ENCODE measurements at regions not wholly inside any gene's neighbourhood (a gene's known extent, or its start where the extent isn't known, plus 50 kb on each side); places are given as distances from the start of the nearest gene placed in this dataset.

DNA sequence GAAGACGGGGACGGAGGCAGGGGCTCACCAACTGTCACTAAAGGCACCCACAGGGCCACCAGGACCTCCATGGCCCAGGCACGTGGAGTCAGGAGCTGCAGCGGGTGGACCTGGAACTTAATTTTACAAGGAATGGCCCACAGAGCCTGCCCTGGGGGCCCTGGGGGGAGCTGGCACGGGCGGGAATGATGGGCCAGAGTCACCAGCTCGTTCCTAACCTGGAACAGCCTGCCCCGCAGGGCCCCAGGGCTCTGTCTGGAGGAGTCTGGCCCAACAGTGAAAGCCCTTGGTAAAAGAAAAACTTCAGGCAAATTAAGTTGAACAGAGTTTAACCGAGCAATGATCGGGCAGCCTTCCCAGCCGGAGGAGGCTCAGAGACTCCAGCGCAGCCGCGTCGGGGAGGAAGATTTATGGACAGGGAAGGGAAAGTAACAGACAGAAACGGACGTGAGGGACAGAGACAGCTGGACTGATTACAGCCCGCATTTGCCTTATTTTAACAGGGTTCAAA, 118.4 kb upstream of the TMEM18 start:
- no peaks in the 10 kb centered on the region for H3K27me3 Mint-ChIP-seq (ENCODE audit: low read depth)
- H3K9me3 Mint-ChIP-seq: no peaks in the 10 kb centered on the region
- H3K27ac Mint-ChIP-seq: no peak overlapping the region
- H3K4me3 Mint-ChIP-seq: no peak overlapping the region
- ATAC-seq (replicated peaks in 1 of 2): no peak
- DNase-seq: no peak
- no peaks in the 10 kb centered on the region for H3K4me1 Mint-ChIP-seq (ENCODE audit: low read depth)
- no peaks in the 10 kb centered on the region for H3K36me3 Mint-ChIP-seq (ENCODE audit: insufficient read depth in 2 of 2)

DNA sequence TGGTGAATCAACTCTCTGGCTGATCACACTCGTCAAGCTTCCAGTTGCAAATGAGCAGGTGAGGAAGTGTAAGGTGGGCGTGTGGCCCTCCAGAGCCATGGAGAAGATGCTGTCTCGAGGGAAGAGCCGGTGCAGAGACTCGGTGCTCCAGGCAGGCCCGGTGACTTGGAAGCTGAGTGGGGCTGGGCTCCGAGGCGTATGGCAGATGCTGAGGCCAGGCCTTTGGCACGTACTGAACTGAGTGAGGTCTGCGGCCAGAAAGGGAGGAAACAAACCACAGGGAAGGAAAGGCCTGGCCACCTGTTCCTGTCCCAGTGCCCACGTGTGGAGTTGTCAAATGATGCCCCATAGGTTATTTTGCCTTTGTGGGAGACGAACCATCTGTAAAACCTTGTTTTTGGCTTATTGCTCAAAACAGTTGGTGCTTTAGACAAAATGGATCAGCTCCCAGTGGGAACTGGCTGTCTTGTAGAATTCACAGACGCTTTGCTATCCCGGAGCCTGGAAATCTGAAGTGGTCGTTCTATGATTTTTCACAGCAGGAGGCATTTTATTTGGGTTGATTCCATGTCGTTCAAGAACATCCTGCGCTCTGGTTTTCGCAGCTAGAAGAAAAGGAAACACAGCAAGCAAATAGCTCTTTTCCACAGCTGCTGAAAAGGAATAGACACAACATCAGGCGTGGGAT, 117.5 kb upstream of the TMEM18 start:
- no peaks in the 10 kb centered on the region for H3K4me1 Mint-ChIP-seq (ENCODE audit: low read depth)
- H3K4me3 Mint-ChIP-seq: no peak overlapping the region
- no peak for ATAC-seq (replicated peaks in 1 of 2)
- no peak for DNase-seq
- H3K9me3 Mint-ChIP-seq: no peaks in the 10 kb centered on the region
- H3K27me3 Mint-ChIP-seq (ENCODE audit: low read depth): no peaks in the 10 kb centered on the region
- H3K36me3 Mint-ChIP-seq (ENCODE audit: insufficient read depth in 2 of 2): no peaks in the 10 kb centered on the region
- no peak overlapping the region for H3K27ac Mint-ChIP-seq

DNA sequence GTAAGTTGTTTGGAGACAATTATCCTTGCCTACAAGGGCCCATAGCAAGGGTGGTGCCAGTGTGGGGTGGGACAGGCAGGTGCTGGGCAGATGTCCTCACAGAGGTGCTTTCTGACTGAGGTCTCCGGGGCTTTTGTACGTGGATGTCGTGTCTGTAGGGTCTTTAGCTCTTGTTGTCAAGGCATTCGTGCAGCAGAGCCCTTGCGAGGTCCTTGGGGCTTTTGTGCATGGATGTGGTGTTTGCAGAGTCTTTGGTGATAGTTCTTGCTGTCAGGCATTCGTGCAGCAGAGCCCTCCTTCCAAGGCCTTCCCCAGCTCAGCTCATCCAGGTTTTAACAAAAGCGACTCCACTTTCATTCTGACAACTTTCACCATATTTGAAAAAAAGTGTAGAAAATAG, 116.0 kb upstream of the TMEM18 start:
- H3K4me1 Mint-ChIP-seq (ENCODE audit: low read depth): no peaks in the 10 kb centered on the region
- DNase-seq (no peak), ATAC-seq (replicated peaks in 1 of 2) (no peak)
- no peaks in the 10 kb centered on the region for H3K27me3 Mint-ChIP-seq (ENCODE audit: low read depth)
- peaks cover 0 to 2% of the 10 kb centered on the region in 2 donors for H3K36me3 Mint-ChIP-seq (ENCODE audit: insufficient read depth in 2 of 2)
- no peak overlapping the region for H3K4me3 Mint-ChIP-seq
- H3K27ac Mint-ChIP-seq: no peak overlapping the region
- peaks cover 0 to 2% of the 10 kb centered on the region in 2 donors for H3K9me3 Mint-ChIP-seq

DNA sequence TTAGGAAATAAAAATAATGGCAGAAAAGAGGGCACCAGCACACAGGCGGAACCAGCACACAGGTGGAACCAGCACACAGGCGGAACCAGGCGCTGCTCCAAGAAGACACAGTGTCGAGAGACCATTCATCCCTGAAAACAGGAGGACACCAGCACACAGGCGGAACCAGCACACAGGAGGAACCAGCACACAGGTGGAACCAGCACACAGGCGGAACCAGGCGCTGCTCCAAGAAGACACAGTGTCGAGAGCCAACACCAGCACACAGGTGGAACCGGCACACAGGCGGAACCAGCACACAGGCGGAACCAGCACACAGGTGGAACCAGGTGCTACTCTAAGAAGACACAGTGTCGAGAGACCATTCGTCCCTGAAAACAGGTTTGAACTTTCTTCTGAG, 115.5 kb upstream of the TMEM18 start:
- no peaks in the 10 kb centered on the region for H3K27me3 Mint-ChIP-seq (ENCODE audit: low read depth)
- H3K27ac Mint-ChIP-seq: no peak overlapping the region
- peaks cover 0 to 2% of the 10 kb centered on the region in 2 donors for H3K9me3 Mint-ChIP-seq
- H3K4me3 Mint-ChIP-seq: no peak overlapping the region
- DNase-seq (no peak), ATAC-seq (replicated peaks in 1 of 2) (no peak)
- peaks cover 0 to 2% of the 10 kb centered on the region in 2 donors for H3K36me3 Mint-ChIP-seq (ENCODE audit: insufficient read depth in 2 of 2)
- H3K4me1 Mint-ChIP-seq (ENCODE audit: low read depth): no peaks in the 10 kb centered on the region

DNA sequence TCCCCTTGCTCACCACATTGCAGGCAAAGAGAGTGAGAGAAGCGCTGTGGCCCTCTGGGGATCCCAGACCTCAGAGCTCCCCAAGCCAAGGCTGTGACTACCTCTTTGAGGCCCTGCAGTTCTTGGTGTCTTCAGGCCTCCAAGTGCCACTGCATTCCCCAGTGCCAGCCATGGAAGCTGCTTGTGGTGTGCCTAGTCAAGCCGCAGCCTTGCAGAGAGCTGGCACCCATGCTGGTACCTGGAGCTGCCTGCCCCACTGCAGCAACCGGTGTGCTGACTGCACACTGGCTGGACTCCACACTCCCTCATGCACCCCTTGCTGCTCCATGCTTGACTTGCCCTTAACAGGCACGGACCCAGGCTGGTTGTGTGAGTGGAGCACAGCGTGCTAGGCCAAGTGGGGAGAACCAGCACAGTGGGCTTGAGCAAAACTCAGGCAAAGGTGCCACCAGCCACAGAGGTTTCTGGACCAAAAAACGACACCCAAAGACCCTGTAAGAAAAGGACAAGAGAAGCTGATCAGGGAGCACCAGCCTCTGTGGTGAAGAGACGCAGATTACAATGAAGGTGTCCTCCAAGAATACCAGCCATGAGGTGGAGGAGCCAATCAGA, 113.5 kb upstream of the TMEM18 start:
- Mint-ChIP-seq H3K27ac (no peak overlapping the region), H3K4me1 (ENCODE audit: low read depth) (no peaks in the 10 kb centered on the region), H3K36me3 (ENCODE audit: insufficient read depth in 2 of 2) (peaks cover 0 to 2% of the 10 kb centered on the region in 2 donors), H3K4me3 (no peak overlapping the region), H3K9me3 (peaks cover 0 to 2% of the 10 kb centered on the region in 2 donors), H3K27me3 (ENCODE audit: low read depth) (no peaks in the 10 kb centered on the region)
- ATAC-seq (replicated peaks in 1 of 2) (no peak), DNase-seq (no peak)

DNA sequence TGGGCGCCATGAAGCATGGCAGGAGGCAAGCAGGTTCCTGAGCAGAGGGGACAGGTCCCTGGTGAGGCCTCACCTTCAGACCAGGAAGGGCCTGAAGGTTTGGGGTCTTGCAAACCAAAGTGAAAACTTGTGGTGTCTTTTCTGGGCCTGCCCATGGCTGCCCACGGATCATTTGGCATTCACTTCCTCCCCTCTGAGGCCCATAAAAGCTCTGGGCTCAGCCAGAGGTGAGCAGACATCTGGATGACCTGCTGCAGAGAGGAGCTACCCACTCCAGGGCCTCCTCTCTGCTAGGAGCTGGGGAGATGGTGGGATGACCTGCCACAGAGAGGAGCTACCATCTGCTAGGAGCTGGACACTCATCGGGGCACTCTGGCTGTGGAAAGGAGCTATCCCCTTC, 112.9 kb upstream of the TMEM18 start:
- H3K4me1 Mint-ChIP-seq (ENCODE audit: low read depth): no peaks in the 10 kb centered on the region
- ATAC-seq (replicated peaks in 1 of 2) (no peak), DNase-seq (no peak)
- H3K4me3 Mint-ChIP-seq: no peak overlapping the region
- peaks cover 0 to 2% of the 10 kb centered on the region in 2 donors for H3K36me3 Mint-ChIP-seq (ENCODE audit: insufficient read depth in 2 of 2)
- H3K27ac Mint-ChIP-seq: no peak overlapping the region
- no peaks in the 10 kb centered on the region for H3K27me3 Mint-ChIP-seq (ENCODE audit: low read depth)
- H3K9me3 Mint-ChIP-seq: peaks cover 0 to 2% of the 10 kb centered on the region in 2 donors

DNA sequence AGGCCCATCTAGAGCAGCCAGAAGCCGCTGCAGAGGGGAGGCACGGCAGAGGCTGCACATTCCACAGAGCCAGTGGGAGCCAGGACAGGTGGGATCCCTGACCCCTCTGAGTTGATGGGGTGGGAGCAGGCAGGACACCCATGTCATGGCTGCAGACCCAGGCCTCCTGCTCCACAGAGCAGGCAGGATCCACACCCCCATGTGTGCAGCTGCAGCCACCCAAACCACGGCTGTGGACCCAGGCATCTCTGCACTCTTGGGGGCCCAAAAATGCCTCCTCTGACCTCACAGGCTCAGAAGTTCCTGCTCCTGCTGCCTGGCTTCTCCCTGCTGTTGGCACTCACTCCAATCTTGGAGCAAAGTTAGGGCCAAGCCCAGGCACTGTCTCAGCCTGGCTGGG, 112.3 kb upstream of the TMEM18 start:
- Mint-ChIP-seq H3K4me1 (ENCODE audit: low read depth) (no peaks in the 10 kb centered on the region), H3K27me3 (ENCODE audit: low read depth) (no peaks in the 10 kb centered on the region), H3K9me3 (peaks cover 0 to 2% of the 10 kb centered on the region in 2 donors), H3K36me3 (ENCODE audit: insufficient read depth in 2 of 2) (peaks cover 0 to 2% of the 10 kb centered on the region in 2 donors), H3K4me3 (no peak overlapping the region), H3K27ac (no peak overlapping the region)
- ATAC-seq (replicated peaks in 1 of 2) (no peak), DNase-seq (no peak)

DNA sequence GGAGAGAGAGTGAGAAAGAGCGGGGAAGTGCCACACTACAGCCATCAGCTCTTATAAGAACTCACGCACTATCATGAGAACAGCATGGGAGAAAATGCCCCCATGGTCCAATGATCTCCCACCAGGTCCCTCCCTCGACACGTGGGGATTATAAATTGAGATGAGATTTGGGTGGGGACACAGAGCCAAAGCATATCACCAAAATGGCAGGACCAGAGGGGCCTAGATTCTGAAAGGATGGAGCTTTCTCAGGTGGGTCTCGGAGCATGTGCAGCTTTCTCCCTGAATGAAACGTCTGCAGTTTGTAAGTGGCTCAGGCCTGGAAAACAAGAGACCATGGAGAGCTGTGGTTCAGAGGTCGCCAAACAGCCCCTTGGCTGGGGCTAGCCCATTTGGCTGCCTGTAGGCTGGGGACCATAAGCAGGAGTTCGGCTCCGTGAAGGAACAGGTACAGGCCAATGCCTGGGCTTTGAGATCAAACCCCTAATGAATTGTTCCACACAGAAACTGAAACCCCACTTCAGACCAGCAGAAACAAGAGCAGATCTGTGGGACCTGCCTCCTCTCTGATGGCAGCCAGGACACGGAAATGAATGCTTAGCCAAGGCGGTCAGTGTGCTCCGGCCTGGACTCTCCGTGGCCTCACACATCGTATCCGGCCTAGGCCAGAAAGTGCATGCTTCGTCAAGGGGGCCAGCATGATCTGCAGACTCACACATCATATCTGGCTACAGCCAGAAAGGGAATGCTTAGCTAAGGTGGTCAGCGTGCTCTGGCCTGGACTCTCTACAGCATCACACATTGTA, 111.2 kb upstream of the TMEM18 start:
- no peak for ATAC-seq (replicated peaks in 1 of 2)
- no peak overlapping the region for H3K4me3 Mint-ChIP-seq
- peaks cover 0 to 2% of the 10 kb centered on the region in 2 donors for H3K36me3 Mint-ChIP-seq (ENCODE audit: insufficient read depth in 2 of 2)
- H3K4me1 Mint-ChIP-seq (ENCODE audit: low read depth): no peaks in the 10 kb centered on the region
- no peak for DNase-seq
- H3K9me3 Mint-ChIP-seq: peaks cover 0 to 2% of the 10 kb centered on the region in 2 donors
- no peaks in the 10 kb centered on the region for H3K27me3 Mint-ChIP-seq (ENCODE audit: low read depth)
- no peak overlapping the region for H3K27ac Mint-ChIP-seq

DNA sequence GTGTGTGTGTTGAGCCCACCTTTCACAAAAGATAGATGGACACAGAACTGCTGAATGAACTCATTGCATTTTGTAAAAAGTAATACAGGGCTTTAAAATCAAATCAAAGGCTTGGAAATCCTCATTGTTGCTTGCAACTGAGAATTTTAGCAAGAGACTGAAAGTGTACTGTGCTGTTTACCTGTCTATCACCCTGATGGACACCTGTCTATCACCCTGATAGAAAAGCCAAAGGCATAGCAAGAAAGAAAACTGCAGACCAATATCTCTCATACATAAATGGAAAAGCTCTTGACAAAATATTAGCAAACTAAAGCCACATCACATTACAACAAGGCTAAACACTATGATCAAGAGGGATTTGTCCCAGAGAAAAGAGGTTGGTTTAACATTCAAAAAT, 107.5 kb upstream of the TMEM18 start:
- Mint-ChIP-seq H3K27ac (no peak overlapping the region), H3K36me3 (ENCODE audit: insufficient read depth in 2 of 2) (peaks cover 0 to 2% of the 10 kb centered on the region in 2 donors), H3K4me3 (no peak overlapping the region), H3K4me1 (ENCODE audit: low read depth) (no peaks in the 10 kb centered on the region), H3K9me3 (peaks cover 0 to 2% of the 10 kb centered on the region in 2 donors), H3K27me3 (ENCODE audit: low read depth) (peaks cover 4% of the 10 kb centered on the region)
- no peak for DNase-seq
- no peak for ATAC-seq (replicated peaks in 1 of 2)

DNA sequence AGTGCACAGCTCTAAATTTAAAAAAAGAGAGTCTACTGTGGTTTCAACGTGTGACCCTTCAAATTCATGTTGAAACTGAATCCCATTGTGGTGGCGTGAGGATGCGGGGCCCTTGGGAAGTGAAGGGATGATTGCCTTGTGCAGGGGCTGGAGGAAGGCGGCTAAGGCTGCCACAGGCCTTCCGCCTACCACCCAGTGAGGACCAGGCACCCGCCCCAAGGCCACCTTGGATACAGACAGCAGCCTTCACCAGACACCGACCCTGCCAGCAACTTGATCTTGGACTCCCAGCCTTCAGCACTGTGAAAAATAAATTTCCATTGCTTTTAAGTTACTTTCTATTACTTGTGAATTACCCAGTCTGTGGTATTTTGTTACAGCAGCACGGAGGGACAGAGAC, 103.4 kb upstream of the TMEM18 start:
- no peaks in the 10 kb centered on the region for H3K36me3 Mint-ChIP-seq (ENCODE audit: insufficient read depth in 2 of 2)
- H3K27ac Mint-ChIP-seq: no peak overlapping the region
- peaks cover 4% of the 10 kb centered on the region for H3K27me3 Mint-ChIP-seq (ENCODE audit: low read depth)
- DNase-seq (no peak), ATAC-seq (replicated peaks in 1 of 2) (no peak)
- no peak overlapping the region for H3K4me3 Mint-ChIP-seq
- no peaks in the 10 kb centered on the region for H3K9me3 Mint-ChIP-seq
- H3K4me1 Mint-ChIP-seq (ENCODE audit: low read depth): no peaks in the 10 kb centered on the region

DNA sequence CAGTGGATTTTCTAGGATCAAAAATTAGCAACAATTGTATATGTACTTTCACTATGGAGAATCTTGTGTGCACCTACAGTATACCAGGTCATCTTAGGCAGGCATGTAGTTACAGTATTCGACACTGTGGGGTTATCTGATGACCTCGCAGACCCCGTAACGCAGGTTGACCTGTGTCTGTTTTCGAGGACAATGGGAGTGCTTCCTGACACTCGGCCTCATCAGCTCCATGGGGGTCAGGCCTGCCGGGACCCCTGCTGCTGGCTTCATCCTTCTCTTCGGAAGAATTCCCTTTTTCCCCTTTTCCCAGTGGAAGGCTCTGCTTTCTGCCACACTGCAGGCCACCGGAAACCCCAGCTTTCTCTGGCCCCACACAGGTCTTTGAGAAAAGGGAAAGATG, 102.8 kb upstream of the TMEM18 start:
- Mint-ChIP-seq H3K9me3 (no peaks in the 10 kb centered on the region), H3K4me3 (no peak overlapping the region), H3K4me1 (ENCODE audit: low read depth) (no peaks in the 10 kb centered on the region), H3K27me3 (ENCODE audit: low read depth) (peaks cover 4% of the 10 kb centered on the region), H3K27ac (no peak overlapping the region), H3K36me3 (ENCODE audit: insufficient read depth in 2 of 2) (no peaks in the 10 kb centered on the region)
- DNase-seq (no peak), ATAC-seq (replicated peaks in 1 of 2) (no peak)

DNA sequence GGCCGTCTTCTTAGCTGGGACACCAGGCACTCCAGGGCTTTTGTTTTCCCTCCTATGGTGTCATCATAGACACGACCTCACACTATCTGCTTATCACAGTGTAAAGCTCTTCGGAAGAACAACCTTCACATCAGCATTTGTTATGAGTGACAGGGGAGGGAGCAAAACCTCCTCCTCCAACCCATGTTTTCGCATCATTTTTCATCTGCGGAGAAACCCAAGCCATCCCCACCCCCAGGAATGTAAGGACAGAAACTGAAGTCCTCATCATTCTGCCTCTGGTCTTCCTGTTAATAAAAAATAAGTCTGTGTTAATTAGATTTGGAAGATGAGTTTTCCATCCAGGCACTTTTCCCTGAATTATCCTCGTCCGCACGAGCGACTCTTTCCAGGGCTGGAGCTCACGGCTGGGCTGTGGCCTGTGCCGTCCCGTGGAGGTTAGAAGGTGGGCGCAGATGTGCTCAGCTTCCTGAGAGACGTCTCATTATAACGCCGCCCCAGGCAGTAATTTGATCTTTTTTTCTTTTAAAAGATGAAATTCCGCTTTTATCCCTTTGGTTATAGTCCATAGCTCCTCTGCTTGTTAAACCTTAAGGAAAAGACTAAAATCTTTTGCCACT, 101.6 kb upstream of the TMEM18 start:
- DNase-seq (no peak), ATAC-seq (replicated peaks in 1 of 2) (no peak)
- no peaks in the 10 kb centered on the region for H3K9me3 Mint-ChIP-seq
- peaks cover 4% of the 10 kb centered on the region for H3K27me3 Mint-ChIP-seq (ENCODE audit: low read depth)
- H3K4me1 Mint-ChIP-seq (ENCODE audit: low read depth): no peaks in the 10 kb centered on the region
- H3K4me3 Mint-ChIP-seq: no peak overlapping the region
- H3K27ac Mint-ChIP-seq: no peak overlapping the region
- H3K36me3 Mint-ChIP-seq (ENCODE audit: insufficient read depth in 2 of 2): no peaks in the 10 kb centered on the region

DNA sequence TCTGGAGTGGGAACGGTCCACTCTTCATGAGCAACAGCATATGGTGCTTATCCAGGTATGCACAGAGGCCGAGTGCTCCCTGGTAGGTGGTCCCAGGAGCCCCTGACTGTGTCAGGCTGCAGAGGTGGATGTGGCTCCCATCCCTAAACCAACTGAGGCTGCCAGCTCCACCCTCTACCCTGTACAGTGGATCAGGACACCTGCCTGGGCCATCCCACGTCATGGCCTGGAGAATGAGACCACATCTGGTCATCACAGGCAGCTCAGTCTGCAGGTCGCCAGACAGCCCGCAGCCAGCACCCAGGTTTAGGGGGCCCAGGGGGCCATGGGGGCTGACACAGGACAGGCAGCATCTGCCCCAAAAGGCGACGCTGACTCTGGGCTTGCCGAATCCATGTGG, 100.3 kb upstream of the TMEM18 start:
- H3K9me3 Mint-ChIP-seq: no peaks in the 10 kb centered on the region
- no peak overlapping the region for H3K27ac Mint-ChIP-seq

More for the DNA sequence above, 100.3 kb upstream of the TMEM18 start:
- H3K27me3 Mint-ChIP-seq (ENCODE audit: low read depth): peaks cover 4% of the 10 kb centered on the region
- H3K36me3 Mint-ChIP-seq (ENCODE audit: insufficient read depth in 2 of 2): no peaks in the 10 kb centered on the region
- no peaks in the 10 kb centered on the region for H3K4me1 Mint-ChIP-seq (ENCODE audit: low read depth)
- H3K4me3 Mint-ChIP-seq: no peak overlapping the region
- no peak for ATAC-seq (replicated peaks in 1 of 2)
- no peak for DNase-seq

Measured in activated T-cell treated with anti-CD3 and anti-CD28 coated beads, Interleukin-2, amount 50 U/mL, for 72 hours (primary cell).